Kasumi-1 (cell line): ENCODE measurements at regions not wholly inside any gene's neighbourhood (a gene's known extent, or its start where the extent isn't known, plus 50 kb on each side); places are given as distances from the start of the nearest gene placed in this dataset.

Source experiments
- DNase-seq, 2 experiments: peaks; one replicate each; lab custom pipeline; 2025; lab: John Stamatoyannopoulos, UW

GRCh38 chr2:8619071-8619470, 62.8 kb upstream of the ID2 start:
- no peak for DNase-seq

GRCh38 chr2:8620611-8621382, 61.1 kb upstream of the ID2 start:
- no peak for DNase-seq

- DNase-seq = no peak
Measured at GRCh38 chr2:8622199-8622911, 59.5 kb upstream of the ID2 start.

DNA sequence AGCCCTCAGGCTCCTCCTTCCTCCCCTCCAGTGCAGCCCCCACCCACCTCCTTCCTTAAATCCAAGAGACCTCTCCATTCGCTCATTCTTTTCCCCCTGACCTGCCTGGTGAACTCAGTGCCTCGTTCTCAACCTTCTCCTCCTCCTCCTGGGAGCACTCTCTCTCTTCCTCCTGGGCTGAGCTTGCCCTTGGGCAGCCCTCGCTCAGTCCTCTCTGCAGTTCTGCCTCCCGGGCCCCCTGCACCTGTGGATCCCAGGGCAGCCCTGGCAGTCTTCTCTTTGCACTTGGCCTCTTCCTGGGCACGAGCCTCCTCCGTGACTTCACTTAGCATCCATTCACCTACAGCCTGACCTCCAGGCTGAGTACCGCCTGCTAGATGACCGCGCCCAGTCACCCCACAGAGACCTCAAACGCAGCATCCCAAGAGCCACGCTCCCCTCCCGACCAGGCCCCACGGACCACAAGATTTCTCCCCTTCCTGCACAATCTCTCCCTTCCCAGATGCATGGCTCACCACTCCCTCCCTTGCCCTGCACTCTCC, 58.9 kb upstream of the ID2 start:
- DNase-seq = no peak

- DNase-seq = no peak
Measured at GRCh38 chr2:8623576-8623957, 58.3 kb upstream of the ID2 start.

- no peak for DNase-seq
Measured at GRCh38 chr2:8623958-8624591, 57.8 kb upstream of the ID2 start.

- DNase-seq = no peak
Measured at GRCh38 chr2:8624855-8625398, 56.9 kb upstream of the ID2 start.

GRCh38 chr2:8625399-8626300, 56.2 kb upstream of the ID2 start:
- no peak for DNase-seq

DNA sequence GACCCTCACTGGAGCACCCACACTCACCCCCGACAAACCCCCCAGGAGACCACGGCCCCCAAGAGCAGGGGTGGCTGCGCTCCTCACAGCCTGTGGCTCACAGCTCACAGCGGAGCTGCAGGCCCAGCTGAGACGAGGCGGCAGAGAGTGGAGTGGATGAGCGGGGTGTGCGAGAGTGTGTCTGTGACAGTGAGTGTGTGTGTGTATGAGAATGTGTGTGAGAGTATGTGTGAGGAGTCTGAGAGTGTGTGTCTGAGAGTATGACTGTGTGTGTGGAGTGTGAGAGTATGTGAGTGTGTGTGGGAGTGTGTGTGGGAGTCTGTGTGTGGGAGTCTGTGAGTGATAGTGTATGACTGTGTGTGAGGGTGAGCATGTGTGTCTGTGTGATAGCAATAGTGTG, 55.3 kb upstream of the ID2 start:
- no peak for DNase-seq

DNA sequence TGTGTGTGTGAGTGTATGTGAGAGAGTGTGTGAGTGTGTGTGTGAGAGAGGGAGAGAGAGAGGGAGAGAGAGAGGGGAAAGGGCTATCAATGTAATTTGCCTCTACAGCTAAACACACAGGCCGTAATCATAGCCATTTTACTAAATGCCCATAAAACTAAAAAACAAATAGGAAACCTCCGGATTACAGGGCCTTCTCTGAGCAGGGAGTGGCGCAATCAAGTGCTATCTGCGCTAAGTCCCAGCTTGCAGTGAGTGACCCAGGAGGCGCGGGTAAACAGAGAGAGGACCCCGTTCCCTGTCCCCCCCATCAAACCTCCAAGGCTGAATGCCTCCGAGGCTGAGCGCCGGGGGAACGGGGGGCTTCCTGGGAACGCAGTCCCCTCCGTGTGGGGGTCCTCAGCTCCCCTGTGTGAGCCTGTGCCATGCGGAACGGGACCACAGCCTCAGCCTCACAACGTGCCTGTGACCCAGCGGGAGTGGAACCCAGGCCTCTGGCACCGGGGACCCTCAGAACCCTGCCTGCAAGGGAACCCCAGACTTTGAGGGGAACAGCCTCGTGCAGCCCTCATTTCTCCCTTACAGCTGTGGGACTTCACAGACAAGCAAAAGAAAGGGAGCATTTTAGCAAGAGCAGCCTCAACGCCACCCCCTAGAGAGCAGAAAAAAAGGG, 54.7 kb upstream of the ID2 start:
- DNase-seq = no peak

GRCh38 chr2:8627692-8628085, 54.2 kb upstream of the ID2 start:
- DNase-seq = no peak

- DNase-seq = no peak
Measured at GRCh38 chr2:8628179-8628865, 53.5 kb upstream of the ID2 start.

DNA sequence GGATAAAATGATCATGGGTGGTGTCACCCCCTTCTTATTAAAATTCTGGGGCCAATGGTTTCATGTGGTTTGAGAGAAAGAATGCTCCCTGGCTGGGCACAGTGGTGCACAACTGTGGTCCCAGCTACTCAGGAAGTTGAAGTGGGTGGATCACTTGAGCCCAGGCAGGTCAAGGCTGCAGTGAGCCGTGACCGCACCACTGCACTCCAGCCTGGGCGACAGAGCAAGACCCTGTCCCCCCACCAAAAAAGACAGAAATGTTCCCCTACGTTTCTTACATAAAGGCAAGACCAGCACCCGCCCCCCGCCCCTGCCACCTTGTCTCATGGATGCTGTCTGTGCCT, 53.0 kb upstream of the ID2 start:
- no peak for DNase-seq

GRCh38 chr2:8629402-8629801, 52.5 kb upstream of the ID2 start:
- DNase-seq = no peak

DNA sequence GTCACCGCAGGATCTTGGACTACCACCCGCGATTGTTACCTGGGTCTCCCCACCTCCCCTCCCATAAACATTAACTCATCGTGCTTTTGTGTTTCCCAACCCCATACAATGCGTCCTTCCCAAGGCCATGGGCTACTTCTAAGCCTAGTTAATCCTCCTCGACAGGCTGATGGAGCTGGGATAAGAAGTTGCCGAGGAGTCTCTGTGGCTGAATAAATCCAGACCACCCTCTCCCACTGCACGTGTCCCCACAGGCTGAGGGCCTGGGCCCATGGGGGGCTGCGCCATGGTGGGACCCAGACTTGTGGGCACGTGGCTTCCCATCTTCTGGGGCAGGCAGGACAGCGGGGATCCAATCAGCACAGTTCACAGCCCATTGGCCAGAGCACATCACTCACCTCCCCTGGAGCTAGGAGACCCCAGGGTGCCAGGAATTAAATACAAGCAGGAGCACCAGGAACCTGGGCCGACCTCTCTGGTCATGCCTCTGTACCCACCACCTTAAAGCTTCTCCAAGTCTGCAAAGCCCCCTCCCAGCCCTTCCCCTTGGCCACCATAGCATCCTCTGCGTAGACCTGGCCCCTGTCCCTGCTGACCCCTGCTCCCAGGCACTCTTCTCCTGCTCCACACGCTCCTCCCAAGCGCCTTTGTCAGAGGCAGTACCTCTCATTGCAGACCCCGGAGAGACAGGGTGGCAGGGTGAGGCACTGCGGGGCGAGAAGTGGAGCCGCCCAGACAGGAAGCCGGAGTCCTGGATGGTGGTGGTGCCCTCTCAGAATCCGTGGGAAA, 51.0 kb upstream of the ID2 start:
- no peak for DNase-seq

- DNase-seq = no peak
Measured at GRCh38 chr2:8631465-8632005, 50.3 kb upstream of the ID2 start.
